Neural crest cell (in vitro differentiated cells): ENCODE measurements at regions not wholly inside any gene's neighbourhood (a gene's known extent, or its start where the extent isn't known, plus 50 kb on each side); places are given as distances from the start of the nearest gene placed in this dataset.

Source experiments
- DNase-seq: peaks from one replicate; pipeline ENCODE4 v3.0.0; 2021; ENCODE audit warnings: low read depth, mixed read lengths, low spot score
- H3K27ac Mint-ChIP-seq: one replicate; pipeline ENCODE4 v1.8.0; 2021; ENCODE audit warnings: mild to moderate bottlenecking, mixed read lengths; ENCODE audit not compliant: unreplicated experiment
- H3K27me3 Mint-ChIP-seq: 2 replicates; pipeline ENCODE4 v1.8.0; 2021; ENCODE audit warnings: low read depth, mild to moderate bottlenecking, mixed read lengths
- H3K36me3 Mint-ChIP-seq: 2 replicates; pipeline ENCODE4 v1.8.0; 2021; ENCODE audit warnings: low read depth, mild to moderate bottlenecking, mixed read lengths
- H3K4me1 Mint-ChIP-seq: 2 replicates; pipeline ENCODE4 v1.8.0; 2021; ENCODE audit warnings: mixed read lengths
- H3K4me3 Mint-ChIP-seq: one replicate; pipeline ENCODE4 v1.8.0; 2021; ENCODE audit warnings: mild to moderate bottlenecking, mixed read lengths
- H3K9me3 Mint-ChIP-seq: 2 replicates; pipeline ENCODE4 v1.8.0; 2021; ENCODE audit warnings: mixed read lengths
- CTCF ChIP-seq: fragments of 200-600 bp; sonication (generic); conservative IDR thresholded peaks from 2 replicates; pipeline ENCODE4 v1.5.0; 2021; ENCODE audit warnings: antibody characterized with exemption, mild to moderate bottlenecking

GRCh38 chr7:125257617-125258016 is 328.0 kb upstream of the POT1 start:
- Mint-ChIP-seq H3K4me3 (no peak overlapping the region), H3K36me3 (no peaks in the 10 kb centered on the region), H3K27ac (peak overlapping the region; percentile 57), H3K9me3 (no peaks in the 10 kb centered on the region), H3K27me3 (no peaks in the 10 kb centered on the region), H3K4me1 (peaks cover 21% of the 10 kb centered on the region)
- TF ChIP-seq CTCF = no peak
- DNase-seq = no peak

DNA sequence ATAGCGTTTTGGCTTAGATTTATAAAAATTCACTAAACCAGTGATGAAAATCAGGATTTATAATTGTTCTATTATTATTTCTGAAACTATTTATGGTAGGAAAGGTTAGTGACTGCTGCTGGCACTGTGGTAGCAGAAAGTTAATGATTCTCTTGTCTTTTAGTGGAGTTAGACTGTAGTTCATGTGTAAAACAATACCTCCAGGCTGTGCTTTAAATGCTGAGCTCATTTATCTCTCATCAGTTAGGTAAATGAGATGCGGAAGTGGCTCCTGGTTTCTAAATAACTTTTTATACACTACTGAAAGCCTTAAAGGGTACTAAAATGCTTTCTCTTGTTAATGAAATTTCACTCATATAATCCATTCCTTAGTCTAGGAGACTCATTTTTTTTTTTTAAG is 326.8 kb upstream of the POT1 start:
- no peak for DNase-seq
- no peak for TF ChIP-seq CTCF
- Mint-ChIP-seq H3K27me3 (no peaks in the 10 kb centered on the region), H3K4me3 (no peak overlapping the region), H3K27ac (no peak overlapping the region), H3K9me3 (no peaks in the 10 kb centered on the region), H3K4me1 (peaks cover 21% of the 10 kb centered on the region), H3K36me3 (no peaks in the 10 kb centered on the region)

DNA sequence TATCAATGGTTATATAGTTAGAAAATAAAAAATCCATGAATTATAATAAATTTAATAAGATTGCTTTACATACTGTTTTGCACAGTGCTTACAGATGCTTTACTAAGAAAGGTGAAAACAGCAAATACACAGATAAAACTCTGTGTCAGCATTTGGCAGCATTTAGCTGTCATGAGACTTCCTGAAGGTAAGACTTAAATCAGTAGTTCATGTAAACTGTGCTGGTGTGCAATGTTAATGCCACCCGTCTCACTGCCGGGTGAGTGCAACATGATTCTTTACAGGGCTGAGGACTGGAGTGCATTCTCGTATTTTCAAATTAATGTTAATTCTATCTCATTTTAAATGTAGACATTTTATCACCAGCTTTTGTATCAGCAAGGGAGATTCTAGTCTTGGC is 326.2 kb upstream of the POT1 start:
- DNase-seq = no peak
- no peaks in the 10 kb centered on the region for H3K27me3 Mint-ChIP-seq
- H3K36me3 Mint-ChIP-seq = no peaks in the 10 kb centered on the region
- no peak for TF ChIP-seq CTCF
- no peak overlapping the region for H3K27ac Mint-ChIP-seq
- H3K9me3 Mint-ChIP-seq = no peaks in the 10 kb centered on the region
- H3K4me3 Mint-ChIP-seq = no peak overlapping the region
- peaks cover 21% of the 10 kb centered on the region for H3K4me1 Mint-ChIP-seq

- H3K36me3 Mint-ChIP-seq = no peaks in the 10 kb centered on the region
- no peaks in the 10 kb centered on the region for H3K9me3 Mint-ChIP-seq
- TF ChIP-seq CTCF = no peak
- H3K27ac Mint-ChIP-seq = no peak overlapping the region
- no peaks in the 10 kb centered on the region for H3K27me3 Mint-ChIP-seq
- H3K4me1 Mint-ChIP-seq = peaks cover 21% of the 10 kb centered on the region
- H3K4me3 Mint-ChIP-seq = no peak overlapping the region
- no peak for DNase-seq
Observed at GRCh38 chr7:125254566-125254965, 324.9 kb upstream of the POT1 start.

- Mint-ChIP-seq H3K4me1 (peaks cover 21% of the 10 kb centered on the region), H3K36me3 (no peaks in the 10 kb centered on the region), H3K9me3 (no peaks in the 10 kb centered on the region), H3K4me3 (no peak overlapping the region), H3K27ac (no peak overlapping the region), H3K27me3 (no peaks in the 10 kb centered on the region)
- DNase-seq = no peak
- no peak for TF ChIP-seq CTCF
Observed at GRCh38 chr7:125253452-125254190, 324.0 kb upstream of the POT1 start.
